T-cell (primary cell): ENCODE measurements at regions not wholly inside any gene's neighbourhood (a gene's known extent, or its start where the extent isn't known, plus 50 kb on each side); places are given as distances from the start of the nearest gene placed in this dataset.

Source experiments
- ATAC-seq, 4 experiments: fragments of 200-7000 bp in 3 of 4; fragments of 150-1000 bp in 1 of 4; cut with Tn5 transposase; replicated peaks in 1 of 4; 1 replicate in 3 of 4; 2 replicates in 1 of 4; pipeline ENCODE4 v1.10.0; 2021; ENCODE audit warnings: moderate library complexity in 3 of 4, mild to moderate bottlenecking in 2 of 4, moderate number of reproducible peaks in 1 of 4
- CTCF ChIA-PET, 2 donors: fragments of 300-600 bp; sonication (Branson Sonifier 250); formaldehyde crosslinking; loops; one replicate each; lab custom pipeline; 2022; ENCODE audit warnings: antibody characterized with exemption in 2 of 2; lab: Charles Lee
- POLR2A ChIA-PET, 2 donors: fragments of 300-600 bp; sonication (Branson Sonifier 250); formaldehyde crosslinking; loops; one replicate each; lab custom pipeline; 2022; ENCODE audit warnings: antibody characterized with exemption in 2 of 2; lab: Charles Lee
- DNase-seq, 35 experiments: peaks; one replicate each; pipeline versions ENCODE4 v3.0.0 to v3.0.0-alpha.2; 2013 to 2023
- H3K27ac ChIP-seq: one replicate; pipeline ENCODE4 v1.5.1; 2013; ENCODE audit warnings: low read length
- H3K27me3 ChIP-seq, 2 experiments: replicated peaks in 1 of 2; 1 replicate in 1 of 2; 2 replicates in 1 of 2; pipeline versions ENCODE4 v1.6.1 to v1.7.0; 2013; ENCODE audit warnings: low read length in 1 of 2, mixed read lengths in 1 of 2; ENCODE audit not compliant: control insufficient read depth in 2 of 2, insufficient read depth in 2 of 2; ENCODE audit errors: extremely low read depth in 1 of 2
- H3K36me3 ChIP-seq, 2 donors: 1 replicate in 1 of 2; 2 replicates in 1 of 2; pipeline versions ENCODE4 v1.6.1 to v1.7.0; 2013; ENCODE audit warnings: low read length in 1 of 2; ENCODE audit not compliant: control insufficient read depth in 2 of 2, insufficient read depth in 1 of 2; ENCODE audit errors: extremely low read depth in 1 of 2
- H3K4me1 ChIP-seq, 2 experiments: 1 replicate in 1 of 2; 2 replicates in 1 of 2; pipeline versions ENCODE4 v1.6.1 to v1.7.0; 2013; ENCODE audit warnings: low read length in 2 of 2, mixed read lengths in 1 of 2; ENCODE audit not compliant: insufficient read depth in 2 of 2, control insufficient read depth in 1 of 2; ENCODE audit errors: extremely low read depth in 1 of 2
- H3K4me3 ChIP-seq, 2 donors: 1 replicate in 1 of 2; 2 replicates in 1 of 2; pipeline versions ENCODE4 v1.5.1 to v1.7.0; 2013; ENCODE audit warnings: mild to moderate bottlenecking in 2 of 2, low read length in 1 of 2, moderate library complexity in 1 of 2; ENCODE audit not compliant: control insufficient read depth in 1 of 2; ENCODE audit errors: extremely low read depth in 1 of 2
- H3K9me3 ChIP-seq: 2 replicates; pipeline ENCODE4 v1.7.0; 2013
- H3K27ac Mint-ChIP-seq, 2 donors: one replicate each; pipeline ENCODE4 v1.8.0; 2020 to 2021; ENCODE audit warnings: mild to moderate bottlenecking in 2 of 2, mixed read lengths in 2 of 2
- H3K27me3 Mint-ChIP-seq, 2 donors: one replicate each; pipeline ENCODE4 v1.8.0; 2021 to 2022; ENCODE audit warnings: mixed read lengths in 2 of 2
- H3K36me3 Mint-ChIP-seq: one replicate; pipeline ENCODE4 v1.8.0; 2021; ENCODE audit warnings: mixed read lengths
- H3K4me1 Mint-ChIP-seq, 3 donors: one replicate each; pipeline ENCODE4 v1.8.0; 2020 to 2022; ENCODE audit warnings: mixed read lengths in 3 of 3, mild to moderate bottlenecking in 1 of 3
- H3K4me3 Mint-ChIP-seq, 3 donors: one replicate each; pipeline ENCODE4 v1.8.0; 2020 to 2022; ENCODE audit warnings: mild to moderate bottlenecking in 3 of 3, mixed read lengths in 3 of 3, moderate library complexity in 3 of 3
- H3K9me3 Mint-ChIP-seq, 3 donors: one replicate each; pipeline ENCODE4 v1.8.0; 2020 to 2022; ENCODE audit warnings: mixed read lengths in 3 of 3
- WGBS: methylation state at CpG from one replicate; pipeline ENCODE4 v1.1.5; 2013; ENCODE audit warnings: missing lambda C conversion rate; ENCODE audit not compliant: insufficient coverage; 5-methylcytosine and 5-hydroxymethylcytosine counted together

- no peaks in the 10 kb centered on the region for H3K36me3 ChIP-seq
- Mint-ChIP-seq H3K27ac (no peak overlapping the region), H3K4me3 (no peak overlapping the region), H3K27me3 (peaks cover 7 to 13% of the 10 kb centered on the region in 2 donors), H3K9me3 (no peaks in the 10 kb centered on the region), H3K36me3 (no peaks in the 10 kb centered on the region), H3K4me1 (no peaks in the 10 kb centered on the region)
- DNase-seq (no peak), ATAC-seq (no peak)
- ChIA-PET CTCF (no interaction called here), POLR2A (no interaction called here)
- H3K4me1 ChIP-seq, result no peaks in the 10 kb centered on the region
- no peaks in the 10 kb centered on the region for H3K9me3 ChIP-seq
- no peak overlapping the region for H3K27ac ChIP-seq
- WGBS, result 70% methylated on average over 6 of the region's 11 CpGs
- H3K4me3 ChIP-seq, result no peak overlapping the region
- H3K27me3 ChIP-seq, result peaks cover 0 to 6% of the 10 kb centered on the region in 2 experiments
These were observed 97.1 kb downstream of the MEX3B start for GRCh38 chr15:81948751-81949150.

DNA sequence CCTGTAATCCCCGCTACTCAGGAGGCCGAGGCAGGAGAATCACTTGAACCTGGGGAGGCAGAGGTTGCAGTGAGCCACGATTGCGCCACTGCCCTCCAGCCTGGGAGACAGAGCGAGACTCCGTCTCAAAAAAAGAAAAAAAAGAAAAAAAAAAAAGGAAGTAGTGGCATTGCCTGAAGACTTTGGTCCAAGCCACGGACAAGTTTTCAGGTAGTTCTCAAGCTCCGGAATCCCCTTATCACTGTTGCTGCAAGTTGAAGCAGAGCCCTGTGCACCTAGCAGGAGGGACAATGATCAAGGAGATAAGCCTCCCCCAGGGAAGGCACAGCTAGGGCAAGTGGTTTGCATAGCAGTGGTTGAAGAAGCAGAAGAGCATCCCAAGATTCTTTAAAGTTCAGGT lies 97.6 kb downstream of the MEX3B start:
- H3K27ac Mint-ChIP-seq, result no peak overlapping the region
- POLR2A ChIA-PET, result no interaction called here
- ATAC-seq, result no peak
- no peaks in the 10 kb centered on the region for H3K4me1 ChIP-seq
- H3K27me3 ChIP-seq, result peaks cover 0 to 6% of the 10 kb centered on the region in 2 experiments
- no peak overlapping the region for H3K4me3 ChIP-seq
- no peaks in the 10 kb centered on the region for H3K9me3 ChIP-seq
- WGBS, result 84% methylated on average over 6 of the region's 8 CpGs
- no peaks in the 10 kb centered on the region for H3K36me3 Mint-ChIP-seq
- H3K4me3 Mint-ChIP-seq, result no peak overlapping the region
- CTCF ChIA-PET, result no interaction called here
- H3K27ac ChIP-seq, result no peak overlapping the region
- no peaks in the 10 kb centered on the region for H3K36me3 ChIP-seq
- no peaks in the 10 kb centered on the region for H3K4me1 Mint-ChIP-seq
- DNase-seq, result no peak
- H3K9me3 Mint-ChIP-seq, result no peaks in the 10 kb centered on the region
- H3K27me3 Mint-ChIP-seq, result peaks cover 5 to 13% of the 10 kb centered on the region in 2 donors

DNA sequence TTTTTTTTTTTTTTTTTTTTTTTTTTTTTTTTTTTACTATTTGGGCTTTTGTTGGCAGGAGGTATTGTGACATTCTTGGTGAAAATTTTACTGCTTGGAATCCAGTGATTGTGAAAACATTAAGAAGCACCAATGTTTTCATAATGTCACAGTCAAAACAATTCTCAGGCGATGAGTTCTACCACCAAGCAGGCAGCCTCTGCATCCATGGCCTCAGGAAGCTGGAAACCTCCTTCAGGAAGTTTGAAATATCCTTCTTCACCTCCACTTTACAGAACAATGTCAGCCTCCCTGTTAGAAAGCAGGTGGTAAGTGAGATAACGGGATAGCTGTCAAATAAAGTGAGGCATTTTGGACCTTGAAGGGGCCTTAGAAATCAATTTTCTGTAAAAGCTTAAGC lies 98.3 kb downstream of the MEX3B start:
- Histone ChIP-seq H3K4me1 (no peaks in the 10 kb centered on the region), H3K4me3 (no peak overlapping the region), H3K36me3 (no peaks in the 10 kb centered on the region), H3K27me3 (peaks cover 0 to 6% of the 10 kb centered on the region in 2 experiments), H3K27ac (no peak overlapping the region), H3K9me3 (no peaks in the 10 kb centered on the region)
- no CpG with 5 or more reads among the region's 2 CpGs for WGBS
- CTCF ChIA-PET, result no interaction called here
- no peak for DNase-seq
- no peak overlapping the region for H3K27ac Mint-ChIP-seq
- H3K27me3 Mint-ChIP-seq, result peaks cover 4 to 10% of the 10 kb centered on the region in 2 donors
- ATAC-seq, result no peak
- POLR2A ChIA-PET, result no interaction called here
- no peaks in the 10 kb centered on the region for H3K9me3 Mint-ChIP-seq
- no peaks in the 10 kb centered on the region for H3K36me3 Mint-ChIP-seq
- H3K4me3 Mint-ChIP-seq, result no peak overlapping the region
- no peaks in the 10 kb centered on the region for H3K4me1 Mint-ChIP-seq

GRCh38 chr15:81945014-81945615 lies 100.7 kb downstream of the MEX3B start:
- Mint-ChIP-seq H3K9me3 (peaks cover 4 to 5% (median 4%) of the 10 kb centered on the region in 3 donors), H3K4me1 (no peaks in the 10 kb centered on the region), H3K4me3 (no peak overlapping the region), H3K36me3 (no peaks in the 10 kb centered on the region), H3K27me3 (peaks cover 5 to 18% of the 10 kb centered on the region in 2 donors), H3K27ac (no peak overlapping the region)
- CTCF ChIA-PET, result no interaction called here
- 88% methylated on average over 2 of the region's 6 CpGs for WGBS
- no peak for DNase-seq
- Histone ChIP-seq H3K4me1 (no peaks in the 10 kb centered on the region), H3K4me3 (no peak overlapping the region), H3K27me3 (peaks cover 0 to 3% of the 10 kb centered on the region in 2 experiments), H3K27ac (no peak overlapping the region), H3K36me3 (no peaks in the 10 kb centered on the region), H3K9me3 (no peaks in the 10 kb centered on the region)
- POLR2A ChIA-PET, result no interaction called here
- no peak for ATAC-seq

DNA sequence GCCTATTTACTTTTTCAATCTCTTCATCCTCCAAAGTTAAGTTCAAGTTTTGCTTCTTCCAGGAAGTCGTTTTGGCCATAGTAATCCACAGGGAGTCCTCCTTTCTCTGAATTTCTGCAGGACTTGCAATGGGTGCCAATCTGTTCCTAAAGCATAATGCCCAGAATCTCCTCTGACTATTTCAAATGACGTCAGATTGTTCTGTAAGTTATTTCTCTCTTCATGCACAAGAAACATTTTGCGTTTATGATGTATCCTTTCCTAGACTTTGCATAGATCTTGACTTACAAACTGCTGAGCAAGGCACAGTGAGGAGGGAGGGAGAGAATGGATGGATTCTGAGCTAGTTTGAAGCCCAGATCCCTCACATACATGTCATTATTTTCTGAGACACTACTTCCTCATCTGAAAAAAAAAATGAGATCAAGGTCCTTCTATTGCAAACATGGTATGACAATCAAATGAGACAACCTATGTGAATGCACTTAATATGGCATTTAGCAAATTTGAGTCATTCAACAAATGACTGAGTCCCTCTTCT lies 103.1 kb downstream of the MEX3B start:
- CTCF ChIA-PET, result no interaction called here
- DNase-seq (no peak), ATAC-seq (no peak)
- H3K4me3 Mint-ChIP-seq, result no peak overlapping the region
- H3K36me3 Mint-ChIP-seq, result no peaks in the 10 kb centered on the region
- H3K27ac ChIP-seq, result no peak overlapping the region
- no peaks in the 10 kb centered on the region for H3K27me3 ChIP-seq
- H3K27me3 Mint-ChIP-seq, result peaks cover 11 to 29% of the 10 kb centered on the region in 2 donors
- H3K4me1 Mint-ChIP-seq, result no peaks in the 10 kb centered on the region
- H3K9me3 Mint-ChIP-seq, result peaks cover 4 to 7% (median 5%) of the 10 kb centered on the region in 3 donors
- POLR2A ChIA-PET, result no interaction called here
- H3K9me3 ChIP-seq, result no peaks in the 10 kb centered on the region
- H3K4me3 ChIP-seq, result no peak overlapping the region
- no peaks in the 10 kb centered on the region for H3K36me3 ChIP-seq
- H3K4me1 ChIP-seq, result no peaks in the 10 kb centered on the region
- H3K27ac Mint-ChIP-seq, result no peak overlapping the region
- WGBS, result 17% methylated on average over 1 of the region's 3 CpGs

GRCh38 chr15:81942157-81942556 lies 103.7 kb downstream of the MEX3B start:
- no peak overlapping the region for H3K27ac Mint-ChIP-seq
- no peak for DNase-seq
- no peak overlapping the region for H3K27ac ChIP-seq
- H3K4me3 Mint-ChIP-seq, result no peak overlapping the region
- H3K9me3 Mint-ChIP-seq, result peaks cover 4 to 7% (median 5%) of the 10 kb centered on the region in 3 donors
- no peaks in the 10 kb centered on the region for H3K27me3 ChIP-seq
- H3K9me3 ChIP-seq, result no peaks in the 10 kb centered on the region
- ATAC-seq, result no peak
- no peak overlapping the region for H3K4me3 ChIP-seq
- H3K4me1 ChIP-seq, result no peaks in the 10 kb centered on the region
- peaks cover 16 to 35% of the 10 kb centered on the region in 2 donors for H3K27me3 Mint-ChIP-seq
- POLR2A ChIA-PET, result no interaction called here
- H3K36me3 Mint-ChIP-seq, result no peaks in the 10 kb centered on the region
- H3K36me3 ChIP-seq, result no peaks in the 10 kb centered on the region
- CTCF ChIA-PET, result no interaction called here
- WGBS, result no CpG with 5 or more reads among the region's 1 CpG
- no peaks in the 10 kb centered on the region for H3K4me1 Mint-ChIP-seq
